Panc1 (cell line): ENCODE measurements at regions not wholly inside any gene's neighbourhood (a gene's known extent, or its start where the extent isn't known, plus 50 kb on each side); places are given as distances from the start of the nearest gene placed in this dataset.

Experiments
- ATAC-seq: fragments of 200-7000 bp; cut with Tn5 transposase; 2 replicates; pipeline ENCODE4 v1.9.1; 2020; ENCODE audit warnings: mild to moderate bottlenecking, moderate library complexity
- BruUV-seq: library from RNA; stranded (reverse); fragments of 400-500 nt; replicated peaks from 2 replicates; lab custom pipeline; 2021; lab: Mats Ljungman, UMichigan
- CTCF ChIA-PET: fragments of 300-600 bp; sonication (Branson Sonifier 250); formaldehyde crosslinking; loops from one replicate; lab custom pipeline; 2022; ENCODE audit warnings: antibody characterized with exemption; lab: Charles Lee
- POLR2A ChIA-PET: fragments of 300-600 bp; sonication (Branson Sonifier 250); formaldehyde crosslinking; loops from one replicate; lab custom pipeline; 2022; ENCODE audit warnings: antibody characterized with exemption; lab: Charles Lee
- DNase-seq: peaks from one replicate; pipeline ENCODE4 v3.0.0-alpha.2; 2010; ENCODE audit warnings: low read depth, low spot score
- H3K27ac ChIP-seq: 2 replicates; pipeline ENCODE4 v1.5.1; 2011; ENCODE audit warnings: mild to moderate bottlenecking, low read length, inconsistent platforms
- H3K27me3 ChIP-seq: fragments of 200-500 bp; sonication (Bioruptor generic); 2 replicates; pipeline ENCODE4 v1.6.0; 2014; ENCODE audit warnings: low read length, inconsistent platforms; ENCODE audit not compliant: control insufficient read depth, insufficient read depth
- H3K36me3 ChIP-seq: fragments of 200-500 bp; sonication (Bioruptor generic); 2 replicates; pipeline ENCODE4 v1.5.1; 2014; ENCODE audit warnings: inconsistent platforms, mild to moderate bottlenecking, low read length, moderate library complexity; ENCODE audit not compliant: control insufficient read depth, insufficient read depth
- H3K4me1 ChIP-seq: 2 replicates; pipeline ENCODE4 v1.5.1; 2011; ENCODE audit warnings: inconsistent platforms, mild to moderate bottlenecking, low read length, moderate library complexity; ENCODE audit not compliant: control insufficient read depth, insufficient read depth
- H3K4me3 ChIP-seq, 2 experiments: 2 replicates each; pipeline ENCODE4 v1.5.1; 2011 to 2012; ENCODE audit warnings: low read depth in 2 of 2, low read length in 2 of 2, mild to moderate bottlenecking in 2 of 2, inconsistent platforms in 1 of 2, moderate library complexity in 1 of 2
- H3K9me3 ChIP-seq: fragments of 200-500 bp; sonication (Bioruptor generic); 2 replicates; pipeline ENCODE4 v1.5.1; 2014; ENCODE audit warnings: low read depth, mild to moderate bottlenecking, inconsistent platforms, low read length, moderate library complexity; ENCODE audit not compliant: control insufficient read depth, insufficient read depth
- CTCF ChIP-seq: fragments of 450-650 bp; IDR thresholded peaks from 2 replicates; pipeline ENCODE4 v1.5.1; 2017; ENCODE audit warnings: mild to moderate bottlenecking
- POLR2AphosphoS5 ChIP-seq: IDR thresholded peaks from 2 replicates; pipeline ENCODE4 v1.6.1; 2012; ENCODE audit warnings: mild to moderate bottlenecking, low read depth, low read length, moderate library complexity
- REST ChIP-seq, 2 experiments: IDR thresholded peaks; 2 replicates each; pipeline ENCODE4 v1.6.1; 2011 to 2012; ENCODE audit warnings: low read depth in 2 of 2, control low read depth in 1 of 2, low read length in 1 of 2, mild to moderate bottlenecking in 1 of 2, moderate library complexity in 1 of 2; ENCODE audit not compliant: insufficient read depth in 1 of 2
- SIN3A ChIP-seq: IDR thresholded peaks from 2 replicates; pipeline ENCODE4 v1.6.1; 2012; ENCODE audit warnings: low read depth, mild to moderate bottlenecking, low read length, moderate library complexity, borderline replicate concordance; ENCODE audit not compliant: insufficient read depth
- TCF7L2 ChIP-seq: IDR thresholded peaks from 2 replicates; pipeline ENCODE4 v1.6.1; 2011; ENCODE audit warnings: mild to moderate bottlenecking, low read depth, low read length, inconsistent platforms
- in situ Hi-C: cut with HindIII; loops from 2 replicates; pipeline ENCODE4 v1.10.0; 2016; ENCODE audit warnings: low sequenced_read_pairs, low pct_unique_long_range_greater_than_20kb
- intact Hi-C: fragments of 100-400 bp; cut with micrococcal nuclease; formaldehyde crosslinking; loops from one replicate; pipeline ENCODE4 v1.10.0; 2022; ENCODE audit not compliant: unreplicated experiment

GRCh38 chr3:109713288-109713687 is 375.9 kb upstream of the DPPA4 start:
- no peak for DNase-seq
- BruUV-seq, result no TSS peak
- ChIA-PET CTCF (no interaction called here), POLR2A (no interaction called here)
- no peaks in the 10 kb centered on the region for H3K9me3 ChIP-seq
- H3K4me3 ChIP-seq, result no peak overlapping the region
- TF ChIP-seq REST (IDR thresholded peaks at IDR 0.05; ENCODE audit: insufficient read depth in 1 of 2, low read depth in 2 of 2, low read length in 1 of 2) (no peak), CTCF (no peak), TCF7L2 (no peak), POLR2AphosphoS5 (no peak), SIN3A (no peak)
- no peak overlapping the region for H3K27ac ChIP-seq
- no peak for ATAC-seq
- H3K27me3 ChIP-seq, result no peaks in the 10 kb centered on the region
- H3K36me3 ChIP-seq, result no peaks in the 10 kb centered on the region
- no peaks in the 10 kb centered on the region for H3K4me1 ChIP-seq
- intact Hi-C loops (no loop called here), in situ Hi-C loops (no loop called here)

- H3K4me1 ChIP-seq, result no peaks in the 10 kb centered on the region
- ChIA-PET POLR2A (no interaction called here), CTCF (no interaction called here)
- no peaks in the 10 kb centered on the region for H3K9me3 ChIP-seq
- no TSS peak for BruUV-seq
- DNase-seq, result no peak
- in situ Hi-C loops, result no loop called here
- H3K36me3 ChIP-seq, result no peaks in the 10 kb centered on the region
- no peak overlapping the region for H3K27ac ChIP-seq
- no peaks in the 10 kb centered on the region for H3K27me3 ChIP-seq
- ATAC-seq, result no peak
- intact Hi-C loops, result no loop called here
- no peak overlapping the region for H3K4me3 ChIP-seq
- TF ChIP-seq TCF7L2, result no peak
- no peak for TF ChIP-seq POLR2AphosphoS5
- no peak for TF ChIP-seq CTCF
- no peak for TF ChIP-seq REST (IDR thresholded peaks at IDR 0.05; ENCODE audit: insufficient read depth in 1 of 2, low read depth in 2 of 2, low read length in 1 of 2)
- no peak for TF ChIP-seq SIN3A
These were observed 378.4 kb upstream of the DPPA4 start for GRCh38 chr3:109715707-109716106.
